Caco-2 (cell line): ENCODE measurements at regions not wholly inside any gene's neighbourhood (a gene's known extent, or its start where the extent isn't known, plus 50 kb on each side); places are given as distances from the start of the nearest gene placed in this dataset.

ENCODE experiments used
- BruUV-seq: library from RNA; stranded (reverse); fragments of 400-500 nt; replicated peaks from 2 replicates; lab custom pipeline; 2021; lab: Mats Ljungman, UMichigan
- CTCF ChIA-PET: fragments of 300-600 bp; sonication (Branson Sonifier 250); formaldehyde crosslinking; loops from one replicate; lab custom pipeline; 2022; ENCODE audit warnings: antibody characterized with exemption; lab: Charles Lee
- POLR2A ChIA-PET: fragments of 300-600 bp; sonication (Branson Sonifier 250); formaldehyde crosslinking; loops from one replicate; lab custom pipeline; 2022; ENCODE audit warnings: antibody characterized with exemption; lab: Charles Lee
- DNase-seq, 2 experiments: peaks; one replicate each; pipeline versions ENCODE4 v3.0.0 to v3.0.0-alpha.2; 2020 to 2022
- H3K27me3 ChIP-seq: replicated peaks from 2 replicates; pipeline ENCODE4 v1.6.0; 2011; ENCODE audit warnings: low read length; ENCODE audit not compliant: control insufficient read depth, insufficient read depth
- H3K36me3 ChIP-seq: 2 replicates; pipeline ENCODE4 v1.5.1; 2011; ENCODE audit warnings: low read length; ENCODE audit not compliant: control insufficient read depth, insufficient read depth
- H3K4me1 ChIP-seq: fragments of 250-450 bp; sonication (Bioruptor Pico); 2 replicates; pipeline ENCODE4 v1.5.1; 2020; ENCODE audit warnings: mild to moderate bottlenecking
- H3K4me3 ChIP-seq: 2 replicates; pipeline ENCODE4 v1.5.1; 2011; ENCODE audit warnings: low read depth, mild to moderate bottlenecking, control low read depth, low read length
- H3K9me3 ChIP-seq: fragments of 250-450 bp; sonication (Bioruptor Pico); 2 replicates; pipeline ENCODE4 v1.5.1; 2020; ENCODE audit warnings: mild to moderate bottlenecking, moderate library complexity
- H3K27ac Mint-ChIP-seq: one replicate; pipeline ENCODE4 v1.8.0; 2022; ENCODE audit warnings: mixed read lengths; ENCODE audit not compliant: unreplicated experiment
- H3K27me3 Mint-ChIP-seq: one replicate; pipeline ENCODE4 v1.8.0; 2022; ENCODE audit warnings: mixed read lengths; ENCODE audit not compliant: insufficient read depth, unreplicated experiment
- H3K36me3 Mint-ChIP-seq: one replicate; pipeline ENCODE4 v1.8.0; 2022; ENCODE audit warnings: mild to moderate bottlenecking, mixed read lengths; ENCODE audit not compliant: insufficient read depth, unreplicated experiment
- H3K4me1 Mint-ChIP-seq: one replicate; pipeline ENCODE4 v1.8.0; 2022; ENCODE audit warnings: low read depth, mixed read lengths; ENCODE audit not compliant: unreplicated experiment
- H3K4me3 Mint-ChIP-seq: one replicate; pipeline ENCODE4 v1.8.0; 2022; ENCODE audit warnings: mild to moderate bottlenecking, moderate library complexity, mixed read lengths; ENCODE audit not compliant: unreplicated experiment
- H3K9me3 Mint-ChIP-seq: one replicate; pipeline ENCODE4 v1.8.0; 2022; ENCODE audit warnings: mixed read lengths; ENCODE audit not compliant: unreplicated experiment
- CTCF ChIP-seq, 2 experiments: fragments of 200-600 bp in 1 of 2; IDR thresholded peaks; 1 replicate in 1 of 2; 2 replicates in 1 of 2; pipeline versions ENCODE4 v1.5.1 to v1.8.0; 2011 to 2022; ENCODE audit warnings: antibody characterized with exemption in 1 of 2, control low read depth in 1 of 2, inconsistent platforms in 1 of 2, low read depth in 1 of 2, low read length in 1 of 2, mild to moderate bottlenecking in 1 of 2, moderate library complexity in 1 of 2; ENCODE audit not compliant: insufficient read depth in 1 of 2, severe bottlenecking in 1 of 2, unreplicated experiment in 1 of 2
- intact Hi-C: fragments of 100-400 bp; cut with micrococcal nuclease; formaldehyde crosslinking; loops from one replicate; pipeline ENCODE4 v1.10.0; 2022; ENCODE audit not compliant: unreplicated experiment

GRCh38 chr1:116832932-116833578 lies 76.7 kb upstream of the PTGFRN start:
- intact Hi-C loops = no loop called here
- POLR2A ChIA-PET = interaction anchor here (0.7 kb wide), 1 partner anchor 20 kb away, joined by 4 read pairs; no protein-coding TSS in a partner anchor
- H3K27me3 Mint-ChIP-seq = no peaks in the 10 kb centered on the region
- no TSS peak for BruUV-seq
- peak overlapping the region; percentile 13 for H3K4me3 Mint-ChIP-seq
- CTCF ChIA-PET = interaction anchor here (1.2 to 1.4 kb wide), 2 partner anchors 116 to 227 kb away, joined by 3 to 7 read pairs; partner anchors contain the start of gene TTF2
- peaks cover 17% of the 10 kb centered on the region for H3K4me1 ChIP-seq
- TF ChIP-seq CTCF (IDR thresholded peaks at IDR 0.05; ENCODE audit: insufficient read depth in 1 of 2, low read depth in 1 of 2, low read length in 1 of 2, severe bottlenecking in 1 of 2, unreplicated experiment in 1 of 2) = no peak
- H3K27me3 ChIP-seq = no peaks in the 10 kb centered on the region
- peak overlapping the region; percentile 71 for H3K27ac Mint-ChIP-seq
- peaks cover 29% of the 10 kb centered on the region for H3K4me1 Mint-ChIP-seq
- H3K9me3 ChIP-seq = no peaks in the 10 kb centered on the region
- H3K9me3 Mint-ChIP-seq = peaks cover 8% of the 10 kb centered on the region
- no peaks in the 10 kb centered on the region for H3K36me3 ChIP-seq
- no peaks in the 10 kb centered on the region for H3K36me3 Mint-ChIP-seq
- DNase-seq = peak in 1 of 2 experiments; percentile 13
- no peak overlapping the region for H3K4me3 ChIP-seq

DNA sequence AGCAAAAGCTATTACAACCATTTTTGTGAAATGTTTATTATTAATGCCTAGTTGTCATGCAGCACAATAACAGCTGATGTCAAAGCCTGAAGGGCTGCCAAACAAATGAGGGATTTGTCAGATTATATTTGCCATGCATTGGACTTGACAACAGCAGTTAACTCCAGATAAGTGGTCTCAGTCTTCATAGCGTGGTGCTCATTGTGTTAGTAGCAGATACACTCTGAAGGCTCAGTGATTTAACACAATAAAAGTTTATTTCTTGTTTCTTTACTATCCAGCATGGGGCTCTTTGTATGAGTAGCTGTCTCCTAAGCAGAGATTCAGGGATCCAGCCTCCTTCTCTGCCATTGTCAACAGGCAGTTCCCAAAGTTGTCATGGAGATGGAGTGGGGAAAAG lies 76.0 kb upstream of the PTGFRN start:
- Histone ChIP-seq H3K27me3 (no peaks in the 10 kb centered on the region), H3K4me1 (peaks cover 17% of the 10 kb centered on the region), H3K4me3 (no peak overlapping the region), H3K36me3 (no peaks in the 10 kb centered on the region), H3K9me3 (no peaks in the 10 kb centered on the region)
- H3K27ac Mint-ChIP-seq = peak overlapping the region; percentile 71
- no TSS peak for BruUV-seq
- CTCF ChIA-PET = interaction anchor here (1.4 kb wide), 1 partner anchor 226 kb away, joined by 7 read pairs; the partner anchor contains the start of gene TTF2
- peaks cover 8% of the 10 kb centered on the region for H3K9me3 Mint-ChIP-seq
- DNase-seq = no peak
- H3K4me1 Mint-ChIP-seq = peaks cover 29% of the 10 kb centered on the region
- no peak overlapping the region for H3K4me3 Mint-ChIP-seq
- POLR2A ChIA-PET = interaction anchor here (0.7 kb wide), 1 partner anchor 20 kb away, joined by 4 read pairs; no protein-coding TSS in a partner anchor
- intact Hi-C loops = no loop called here
- no peaks in the 10 kb centered on the region for H3K27me3 Mint-ChIP-seq
- TF ChIP-seq CTCF (IDR thresholded peaks at IDR 0.05; ENCODE audit: insufficient read depth in 1 of 2, low read depth in 1 of 2, low read length in 1 of 2, severe bottlenecking in 1 of 2, unreplicated experiment in 1 of 2) = no peak
- H3K36me3 Mint-ChIP-seq = no peaks in the 10 kb centered on the region

- POLR2A ChIA-PET = no interaction called here
- TF ChIP-seq CTCF (IDR thresholded peaks at IDR 0.05; ENCODE audit: insufficient read depth in 1 of 2, low read depth in 1 of 2, low read length in 1 of 2, severe bottlenecking in 1 of 2, unreplicated experiment in 1 of 2) = no peak
- Histone ChIP-seq H3K9me3 (no peaks in the 10 kb centered on the region), H3K4me3 (no peak overlapping the region), H3K36me3 (no peaks in the 10 kb centered on the region), H3K27me3 (no peaks in the 10 kb centered on the region), H3K4me1 (peaks cover 17% of the 10 kb centered on the region)
- no peaks in the 10 kb centered on the region for H3K27me3 Mint-ChIP-seq
- no peak for DNase-seq
- no TSS peak for BruUV-seq
- CTCF ChIA-PET = no interaction called here
- H3K9me3 Mint-ChIP-seq = peaks cover 8% of the 10 kb centered on the region
- H3K4me1 Mint-ChIP-seq = peaks cover 29% of the 10 kb centered on the region
- intact Hi-C loops = no loop called here
- peak overlapping the region; percentile 63 for H3K27ac Mint-ChIP-seq
- H3K4me3 Mint-ChIP-seq = no peak overlapping the region
- no peaks in the 10 kb centered on the region for H3K36me3 Mint-ChIP-seq
Measured at GRCh38 chr1:116834595-116834994, 75.1 kb upstream of the PTGFRN start.
